HG03378 (cell line): ENCODE measurements at regions not wholly inside any gene's neighbourhood (a gene's known extent, or its start where the extent isn't known, plus 50 kb on each side); places are given as distances from the start of the nearest gene placed in this dataset.
"Not testable (repeated sequence)": the region's sequence is repeated elsewhere in the genome, so short reads cannot be mapped to it uniquely, and the experiment has no call there.

ENCODE experiments used
- ATAC-seq: cut with Tn5 transposase; IDR thresholded peaks from one replicate; pipeline ENCODE4 v1.9.1; 2021; ENCODE audit warnings: mild to moderate bottlenecking, moderate library complexity; ENCODE audit not compliant: unreplicated experiment

- no peak for ATAC-seq
Observed at GRCh38 chr2:190742431-190742830, 93.5 kb downstream of the NAB1 start.

GRCh38 chr2:190744041-190744440, 95.2 kb downstream of the NAB1 start:
- ATAC-seq: no peak

- ATAC-seq: no peak
Observed at GRCh38 chr2:190746971-190747761, 98.3 kb downstream of the NAB1 start.

- no peak for ATAC-seq
Observed at GRCh38 chr2:190748966-190749365, 100.1 kb downstream of the NAB1 start.

GRCh38 chr2:190755772-190756415, 107.0 kb downstream of the NAB1 start:
- no peak for ATAC-seq

- no peak for ATAC-seq
Observed at GRCh38 chr2:190759749-190760213, 110.9 kb downstream of the NAB1 start.

GRCh38 chr2:190760353-190761150, 111.7 kb downstream of the NAB1 start:
- not testable (repeated sequence) for ATAC-seq

- ATAC-seq: not testable (repeated sequence)
Observed at GRCh38 chr2:190761216-190761615, 112.3 kb downstream of the NAB1 start.

GRCh38 chr2:190762566-190762965, 113.7 kb downstream of the NAB1 start:
- ATAC-seq: no peak

- no peak for ATAC-seq
Observed at GRCh38 chr2:190763100-190763499, 114.2 kb downstream of the NAB1 start.

GRCh38 chr2:190763901-190764514, 115.1 kb downstream of the NAB1 start:
- ATAC-seq: peak; percentile 87

- ATAC-seq: no peak
Observed at GRCh38 chr2:190765386-190766173, 115.0 kb upstream of the GLS start.

- no peak for ATAC-seq
Observed at GRCh38 chr2:190766174-190766572, 114.4 kb upstream of the GLS start.

GRCh38 chr2:190766595-190766994, 114.0 kb upstream of the GLS start:
- no peak for ATAC-seq

GRCh38 chr2:190767821-190768220, 112.8 kb upstream of the GLS start:
- ATAC-seq: no peak

GRCh38 chr2:190769258-190769657, 111.4 kb upstream of the GLS start:
- ATAC-seq: no peak

- ATAC-seq: no peak
Observed at GRCh38 chr2:190771726-190772125, 108.9 kb upstream of the GLS start.

GRCh38 chr2:190780594-190780993, 100.0 kb upstream of the GLS start:
- ATAC-seq: no peak

- no peak for ATAC-seq
Observed at GRCh38 chr2:190781604-190782198, 98.9 kb upstream of the GLS start.

- ATAC-seq: no peak
Observed at GRCh38 chr2:190782264-190782663, 98.4 kb upstream of the GLS start.
